GM12865 (cell line): ENCODE measurements at regions not wholly inside any gene's neighbourhood (a gene's known extent, or its start where the extent isn't known, plus 50 kb on each side); places are given as distances from the start of the nearest gene placed in this dataset.

ENCODE experiments used
- DNase-seq: peaks from one replicate; pipeline ENCODE4 v3.0.0; 2010; ENCODE audit warnings: low read depth
- H3K4me3 ChIP-seq: 2 replicates; pipeline ENCODE4 v1.5.1; 2011; ENCODE audit warnings: mild to moderate bottlenecking, low read depth, low read length, control low read depth
- TF ChIP-seq, protein P1 (sequence below): IDR thresholded peaks from 2 replicates; pipeline ENCODE4 v1.5.1; 2011; ENCODE audit warnings: low read length, control low read depth, low read depth, inconsistent platforms; ENCODE audit not compliant: insufficient read depth; ENCODE audit errors: missing control alignments

DNA sequence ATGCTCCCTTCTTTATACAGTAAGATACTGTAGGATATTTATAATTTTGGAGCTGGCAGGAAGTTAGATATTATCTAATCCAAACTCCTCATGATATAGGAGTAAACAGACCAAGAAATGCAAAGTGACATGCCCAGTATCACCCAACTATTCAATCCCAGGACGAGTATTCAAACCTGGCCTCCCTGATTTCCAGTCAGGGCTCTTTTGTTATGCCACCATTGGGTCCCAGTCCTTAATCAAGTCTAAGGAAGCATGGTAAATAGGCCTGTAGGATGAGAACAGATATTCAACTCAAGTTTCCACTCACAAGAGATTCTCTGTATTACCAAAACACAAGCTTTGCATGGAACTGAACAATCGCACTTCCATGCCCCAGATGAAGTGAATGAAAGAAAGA, 484.0 kb upstream of the API5 start:
- TF ChIP-seq, protein P1, sequence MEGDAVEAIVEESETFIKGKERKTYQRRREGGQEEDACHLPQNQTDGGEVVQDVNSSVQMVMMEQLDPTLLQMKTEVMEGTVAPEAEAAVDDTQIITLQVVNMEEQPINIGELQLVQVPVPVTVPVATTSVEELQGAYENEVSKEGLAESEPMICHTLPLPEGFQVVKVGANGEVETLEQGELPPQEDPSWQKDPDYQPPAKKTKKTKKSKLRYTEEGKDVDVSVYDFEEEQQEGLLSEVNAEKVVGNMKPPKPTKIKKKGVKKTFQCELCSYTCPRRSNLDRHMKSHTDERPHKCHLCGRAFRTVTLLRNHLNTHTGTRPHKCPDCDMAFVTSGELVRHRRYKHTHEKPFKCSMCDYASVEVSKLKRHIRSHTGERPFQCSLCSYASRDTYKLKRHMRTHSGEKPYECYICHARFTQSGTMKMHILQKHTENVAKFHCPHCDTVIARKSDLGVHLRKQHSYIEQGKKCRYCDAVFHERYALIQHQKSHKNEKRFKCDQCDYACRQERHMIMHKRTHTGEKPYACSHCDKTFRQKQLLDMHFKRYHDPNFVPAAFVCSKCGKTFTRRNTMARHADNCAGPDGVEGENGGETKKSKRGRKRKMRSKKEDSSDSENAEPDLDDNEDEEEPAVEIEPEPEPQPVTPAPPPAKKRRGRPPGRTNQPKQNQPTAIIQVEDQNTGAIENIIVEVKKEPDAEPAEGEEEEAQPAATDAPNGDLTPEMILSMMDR: no peak
- no peak for DNase-seq
- no peak overlapping the region for H3K4me3 ChIP-seq

DNA sequence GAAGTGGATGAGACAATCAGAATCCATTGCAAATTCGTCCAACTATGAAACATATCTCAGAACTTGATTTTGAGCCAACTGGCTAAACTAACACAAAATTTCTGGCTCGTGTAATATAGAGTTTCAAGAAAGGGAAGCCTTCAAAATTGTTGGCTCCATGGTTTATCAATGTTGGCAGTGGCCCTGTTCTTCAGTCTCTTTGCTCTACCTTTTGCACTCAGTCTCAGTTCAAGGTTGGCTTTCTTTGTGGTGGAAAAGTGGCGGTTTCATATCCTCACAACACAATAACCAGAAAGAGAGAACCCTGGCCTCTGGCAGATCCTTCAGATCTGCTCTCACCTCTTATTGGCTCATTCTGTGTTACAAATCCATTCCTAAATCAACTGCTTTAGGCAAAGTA, 473.8 kb upstream of the API5 start:
- TF ChIP-seq, protein P1: no peak
- DNase-seq: no peak
- H3K4me3 ChIP-seq: no peak overlapping the region

DNA sequence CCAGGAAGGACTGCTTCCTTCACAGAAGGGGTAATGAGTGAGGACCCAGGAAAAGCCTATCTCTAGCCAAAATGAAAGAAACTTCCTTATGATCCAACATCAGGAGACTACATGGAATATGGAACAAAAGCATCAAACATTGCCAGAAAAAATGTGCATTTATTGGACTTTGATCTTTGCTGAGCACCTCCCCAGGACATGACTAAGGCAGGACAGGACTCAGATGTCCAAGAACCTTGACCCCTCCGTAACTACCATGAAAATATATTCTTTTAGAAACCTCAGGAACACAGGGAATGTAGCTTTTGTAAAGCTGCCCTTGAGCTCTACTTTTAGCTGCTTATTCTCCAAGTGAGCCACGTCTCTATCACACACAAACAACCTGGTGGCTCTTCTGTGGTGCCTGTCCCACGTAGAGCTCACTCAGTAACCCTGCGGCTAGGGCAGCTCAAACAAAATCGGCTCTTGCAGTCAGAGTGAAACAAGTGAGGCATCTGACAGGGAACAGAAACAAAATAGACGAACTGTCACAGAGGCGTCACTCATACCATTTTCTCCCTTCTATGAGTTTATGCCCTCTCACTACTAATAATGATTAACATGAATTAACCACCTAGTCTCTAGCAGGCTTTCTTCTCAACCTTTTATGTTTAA, 471.5 kb upstream of the API5 start:
- TF ChIP-seq, protein P1: no peak
- DNase-seq: peak; percentile 5
- no peak overlapping the region for H3K4me3 ChIP-seq

DNA sequence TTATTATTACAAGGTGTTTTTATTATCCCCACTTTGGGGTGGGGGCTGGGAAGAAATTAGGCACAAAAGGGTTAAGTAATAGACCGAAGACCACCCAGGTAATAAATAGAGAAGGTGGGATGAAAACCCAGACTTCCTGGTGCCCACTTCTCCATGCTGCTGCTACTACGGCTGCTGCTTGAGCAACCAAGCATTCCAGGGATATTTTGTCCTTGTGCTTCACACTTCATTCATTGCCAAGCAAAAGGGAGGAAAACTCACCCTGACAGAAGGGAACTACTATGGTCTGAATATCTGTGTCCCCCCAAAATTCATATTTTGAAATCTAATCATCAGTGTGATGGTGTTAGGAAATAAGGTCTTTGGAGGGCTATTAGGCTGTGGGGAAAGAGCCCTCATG, 470.9 kb upstream of the API5 start:
- no peak for DNase-seq
- TF ChIP-seq, protein P1: no peak
- no peak overlapping the region for H3K4me3 ChIP-seq

DNA sequence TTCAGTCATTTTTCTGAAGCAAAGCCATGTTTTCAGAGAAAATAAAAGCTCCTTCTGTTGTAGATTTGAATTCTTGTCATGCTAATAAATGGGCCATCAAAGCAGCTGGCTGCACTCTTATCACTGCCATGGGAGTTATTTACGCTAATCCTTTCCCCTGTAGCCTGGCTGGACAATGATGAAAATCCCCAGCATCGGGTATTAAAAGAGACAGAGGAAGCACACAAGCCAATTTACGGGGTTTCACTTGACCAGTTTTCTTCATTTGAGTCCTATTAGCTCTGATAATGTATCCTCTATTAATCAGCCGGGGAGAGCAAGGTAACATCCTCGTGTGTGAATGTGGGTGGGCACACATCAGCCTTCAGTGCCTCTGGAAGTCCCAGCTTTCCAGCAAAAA, 470.2 kb upstream of the API5 start:
- no peak for DNase-seq

DNA sequence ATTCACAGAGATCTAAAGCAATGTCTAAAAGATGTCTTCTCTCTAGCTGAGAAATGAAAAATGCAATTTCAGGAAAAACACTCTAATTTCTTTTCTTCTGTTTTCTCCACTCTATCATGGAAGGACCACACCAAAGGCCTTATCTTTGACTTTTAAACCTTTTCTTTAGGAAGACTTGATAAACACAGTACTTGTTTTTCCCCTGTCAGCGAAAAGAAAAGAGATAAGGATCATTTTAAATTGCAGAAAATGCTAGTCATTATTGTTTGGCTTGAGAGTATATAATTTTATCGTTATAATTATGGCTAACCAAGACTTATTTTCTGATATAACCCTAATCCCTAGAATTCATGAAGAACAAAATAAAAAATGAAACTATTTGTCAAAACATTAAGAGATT, 462.4 kb upstream of the API5 start:
- no peak for DNase-seq
- H3K4me3 ChIP-seq: no peak overlapping the region
- TF ChIP-seq, protein P1: no peak

More for the DNA sequence above, 470.2 kb upstream of the API5 start:
- no peak overlapping the region for H3K4me3 ChIP-seq
- TF ChIP-seq, protein P1: no peak

DNA sequence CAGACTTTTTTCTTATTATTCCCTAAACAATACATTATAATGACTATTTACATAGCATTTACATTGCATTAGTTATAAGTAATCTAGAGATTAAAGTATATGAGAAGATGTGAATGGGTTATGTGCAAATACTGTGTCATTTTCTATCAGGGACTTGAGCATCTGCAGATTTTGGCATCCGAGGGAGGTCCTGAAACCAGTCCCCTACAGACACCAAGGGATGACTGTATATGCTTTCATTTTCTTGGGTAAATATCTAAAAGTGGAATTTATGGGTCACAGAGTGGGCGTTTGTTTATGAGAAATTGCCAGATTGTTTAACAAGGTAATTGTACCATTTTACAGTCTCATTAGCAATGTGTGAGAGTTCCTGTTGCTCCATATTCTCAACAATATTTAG, 454.5 kb upstream of the API5 start:
- TF ChIP-seq, protein P1: no peak
- no peak for DNase-seq
- no peak overlapping the region for H3K4me3 ChIP-seq
